Fibroblast of skin of right biceps (primary cell): ENCODE measurements at regions not wholly inside any gene's neighbourhood (a gene's known extent, or its start where the extent isn't known, plus 50 kb on each side); places are given as distances from the start of the nearest gene placed in this dataset.

Experiments used
- DNase-seq: peaks from one replicate; pipeline ENCODE4 v3.0.0-alpha.2; 2013

- no peak for DNase-seq
These were observed 136.9 kb downstream of the OR2K2 start for GRCh38 chr9:111193095-111193494.

DNA sequence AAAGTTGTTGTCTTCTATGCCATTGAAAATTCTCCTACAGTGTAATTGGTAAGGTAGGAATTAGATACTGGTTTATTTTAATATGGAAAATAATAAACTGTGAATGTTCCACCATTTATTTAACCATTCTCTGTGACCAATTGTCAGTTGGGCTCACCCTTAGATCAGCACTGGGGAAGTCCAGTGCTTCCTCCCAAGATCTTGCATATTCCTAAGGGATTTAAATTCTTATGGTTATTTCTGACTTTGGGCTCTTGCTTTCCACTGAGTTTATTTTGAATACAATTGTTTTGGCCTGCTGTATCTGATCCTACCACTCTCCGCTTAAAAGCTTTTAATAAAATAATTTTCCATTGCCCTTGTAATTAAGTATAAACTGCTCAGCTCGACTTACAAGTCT lies 137.4 kb downstream of the OR2K2 start:
- no peak for DNase-seq

- no peak for DNase-seq
These were observed 139.7 kb downstream of the OR2K2 start for GRCh38 chr9:111190347-111190746.

DNA sequence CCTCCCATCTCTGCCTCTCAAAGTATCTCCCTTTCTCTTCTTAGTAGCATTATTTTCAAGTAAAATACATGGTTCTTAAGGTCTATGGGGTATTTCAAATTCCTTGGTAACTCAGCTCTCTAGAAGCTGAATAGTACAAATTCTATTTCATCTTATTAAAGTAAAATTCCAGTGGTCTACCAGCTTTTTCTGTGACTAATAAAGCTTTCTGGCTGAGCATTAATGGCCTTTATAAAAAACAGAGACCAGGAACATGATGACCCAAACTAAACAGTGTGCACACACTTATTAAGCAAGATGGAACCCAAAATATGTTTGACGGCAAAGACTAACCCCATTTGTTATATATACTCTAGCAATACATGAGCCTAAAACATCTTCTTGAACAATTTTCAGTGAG lies 142.6 kb downstream of the OR2K2 start:
- peak; percentile 49 for DNase-seq

- DNase-seq = no peak
These were observed 143.9 kb downstream of the OR2K2 start for GRCh38 chr9:111186021-111186530.

DNA sequence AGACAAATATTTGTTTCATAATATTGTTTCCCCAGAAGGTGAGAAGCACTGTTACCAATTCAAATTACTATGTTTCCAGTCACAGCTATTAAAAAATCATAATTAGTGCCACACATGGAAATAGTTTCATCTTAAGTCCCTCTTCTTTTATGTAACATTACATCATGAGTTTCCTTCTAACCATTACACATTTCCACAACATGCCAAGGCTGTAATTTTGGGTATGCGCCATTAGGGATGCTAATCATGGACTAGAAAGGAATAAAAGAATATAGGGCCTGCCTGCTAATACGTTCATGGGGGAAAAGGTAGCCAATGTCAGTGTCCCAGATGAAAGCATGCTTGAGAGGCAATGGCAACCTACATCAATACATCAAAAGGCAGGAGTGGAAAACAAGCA lies 142.5 kb upstream of the LPAR1 start:
- DNase-seq = no peak

DNA sequence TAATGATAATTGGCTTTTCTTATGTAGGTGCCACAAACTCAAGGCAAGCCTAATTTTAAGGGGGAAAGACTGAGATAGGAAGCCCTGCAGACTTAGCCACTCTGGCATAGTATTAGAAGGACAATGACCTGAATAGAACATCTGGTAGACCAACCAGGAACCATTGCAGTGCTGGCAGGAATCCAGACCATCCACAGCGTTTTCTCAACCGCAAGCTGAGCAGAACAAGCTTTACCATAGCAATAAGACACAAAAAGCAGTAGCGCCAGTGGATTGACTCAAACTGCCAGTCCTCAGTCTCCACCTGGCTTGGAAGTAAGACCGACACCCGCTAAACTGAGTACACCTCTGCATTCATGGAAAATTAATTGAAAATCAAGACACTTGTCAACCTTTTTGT lies 141.3 kb upstream of the LPAR1 start:
- DNase-seq = peak; percentile 69

DNA sequence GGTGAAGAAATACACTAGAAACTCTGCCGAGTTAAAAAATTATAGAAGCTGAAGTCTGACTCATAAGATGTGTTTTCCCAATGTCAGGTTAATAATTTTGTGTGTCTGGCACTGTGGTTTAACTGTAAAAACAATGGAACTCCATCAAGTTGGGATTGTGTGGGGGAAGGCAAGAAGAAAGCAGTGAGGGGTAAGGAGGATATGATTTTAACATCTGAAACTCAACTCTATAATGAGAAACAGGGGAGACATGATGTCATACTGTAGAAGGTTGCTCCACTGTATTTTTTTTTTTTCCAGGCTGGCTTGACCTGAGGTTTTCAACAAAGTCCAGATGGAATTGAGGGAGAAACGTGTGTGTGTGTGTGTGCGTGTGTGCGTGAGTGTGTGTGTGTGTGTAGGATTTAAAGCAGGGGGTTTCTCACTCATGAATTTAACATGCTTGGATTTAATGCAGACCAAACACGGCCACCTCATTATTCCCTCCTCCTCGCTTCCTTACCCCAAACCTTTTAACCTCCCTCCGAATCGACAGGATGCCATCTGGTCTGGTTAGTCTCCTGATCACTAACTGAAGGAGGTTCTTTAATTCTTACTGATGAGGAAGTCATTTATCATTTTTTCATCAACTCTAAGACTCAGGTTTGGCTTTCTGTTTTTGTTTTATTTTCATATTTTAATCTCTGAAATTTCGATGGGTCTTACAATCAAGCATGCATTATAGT lies 140.2 kb upstream of the LPAR1 start:
- peak; percentile 96 for DNase-seq

GRCh38 chr9:111176511-111176910 lies 138.2 kb upstream of the LPAR1 start:
- DNase-seq = no peak

DNA sequence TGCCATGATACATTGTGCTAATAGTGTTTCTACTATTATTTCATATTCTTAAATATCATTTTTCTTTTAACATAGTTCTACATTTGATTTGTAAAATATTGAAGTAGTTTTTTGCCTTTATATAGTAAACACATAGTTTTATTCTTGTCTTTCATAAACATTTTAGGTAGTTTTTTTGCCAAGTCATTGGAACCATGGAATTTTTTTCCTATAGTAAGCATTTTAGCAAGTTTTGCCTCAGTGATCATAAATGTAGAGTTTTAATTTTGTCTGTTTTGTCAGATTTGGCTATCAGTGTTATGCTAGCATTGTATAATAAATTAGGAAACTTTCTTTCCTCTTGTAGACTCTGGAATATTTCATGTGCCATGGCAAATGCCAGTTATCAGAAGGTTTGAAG lies 137.1 kb upstream of the LPAR1 start:
- no peak for DNase-seq

- no peak for DNase-seq
These were observed 129.1 kb upstream of the LPAR1 start for GRCh38 chr9:111167341-111167740.

DNA sequence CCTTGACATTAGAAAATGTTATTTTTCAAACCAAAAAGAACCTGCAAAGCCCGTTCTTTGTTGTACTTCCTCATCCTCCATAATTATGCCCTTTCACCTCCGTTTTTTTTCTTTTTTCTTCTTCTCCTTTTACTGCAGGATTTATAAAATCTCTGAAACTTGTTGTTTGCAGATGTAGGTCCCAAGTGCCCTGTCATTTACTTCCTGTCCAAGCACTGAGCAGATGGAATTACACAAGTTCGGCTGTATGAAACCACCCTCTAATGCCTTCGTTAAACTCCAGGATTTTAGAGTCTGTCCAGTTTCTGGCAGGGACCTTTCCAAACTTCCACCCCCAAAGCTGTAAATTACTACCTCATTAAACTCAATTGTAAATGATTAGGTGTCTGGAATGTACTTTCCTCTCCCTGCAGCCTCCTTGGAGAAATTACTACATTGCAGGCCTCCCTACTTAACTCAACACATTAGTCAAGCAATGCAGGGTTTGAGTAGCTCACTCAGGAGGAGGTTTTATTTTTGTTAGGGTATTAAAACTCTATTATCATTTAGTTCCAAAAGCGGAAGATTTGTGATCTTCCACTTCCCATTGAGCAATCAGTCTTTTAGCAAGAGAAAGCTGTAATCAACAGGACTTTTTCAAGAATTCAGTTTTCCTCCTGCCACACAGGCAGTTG lies 125.6 kb upstream of the LPAR1 start:
- no peak for DNase-seq

GRCh38 chr9:111162026-111162425 lies 123.8 kb upstream of the LPAR1 start:
- DNase-seq = no peak

GRCh38 chr9:111161015-111161415 lies 122.7 kb upstream of the LPAR1 start:
- peak; percentile 82 for DNase-seq

- no peak for DNase-seq
These were observed 120.7 kb upstream of the LPAR1 start for GRCh38 chr9:111158999-111159398.

- peak; percentile 62 for DNase-seq
These were observed 120.1 kb upstream of the LPAR1 start for GRCh38 chr9:111158363-111158762.

GRCh38 chr9:111154081-111154562 lies 115.9 kb upstream of the LPAR1 start:
- DNase-seq = peak; percentile 29

DNA sequence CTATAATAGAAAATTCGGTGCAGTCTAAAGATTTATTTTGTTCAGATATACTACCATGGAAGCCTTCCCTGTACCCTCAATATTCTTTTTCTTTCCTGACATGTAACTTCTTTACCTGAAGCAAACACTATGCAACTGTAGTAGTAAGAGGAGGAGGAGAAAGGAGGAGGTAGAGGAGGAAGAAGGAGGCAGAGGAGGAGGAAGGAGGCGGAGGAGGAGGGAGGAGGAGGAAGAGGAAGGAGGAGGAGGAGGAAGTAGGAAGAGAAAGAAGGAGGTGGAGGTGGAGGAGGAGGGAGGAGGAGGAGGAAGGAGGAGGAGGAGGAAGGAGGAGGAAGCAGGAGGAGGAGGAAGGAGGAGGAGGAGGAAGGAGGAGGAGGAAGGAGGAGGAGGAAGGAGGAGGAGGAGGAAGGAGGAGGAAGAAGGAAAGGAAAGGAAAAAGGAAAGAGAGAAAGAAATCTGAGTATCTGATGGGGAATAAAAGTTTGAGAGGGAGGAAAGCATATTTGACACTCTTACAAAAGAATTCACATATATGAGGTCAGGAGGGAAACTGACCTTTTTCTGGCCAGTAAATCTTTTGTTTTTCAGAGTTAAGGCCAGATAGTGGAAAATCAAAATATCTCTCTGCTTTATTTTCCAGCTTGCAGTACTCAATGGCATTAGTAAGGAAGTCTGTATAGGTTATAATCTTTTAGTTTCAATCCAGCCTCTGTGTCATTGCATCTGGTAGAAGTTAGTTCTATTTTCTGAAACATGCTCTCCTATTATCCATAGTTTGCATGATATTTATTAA lies 114.5 kb upstream of the LPAR1 start:
- no peak for DNase-seq

DNA sequence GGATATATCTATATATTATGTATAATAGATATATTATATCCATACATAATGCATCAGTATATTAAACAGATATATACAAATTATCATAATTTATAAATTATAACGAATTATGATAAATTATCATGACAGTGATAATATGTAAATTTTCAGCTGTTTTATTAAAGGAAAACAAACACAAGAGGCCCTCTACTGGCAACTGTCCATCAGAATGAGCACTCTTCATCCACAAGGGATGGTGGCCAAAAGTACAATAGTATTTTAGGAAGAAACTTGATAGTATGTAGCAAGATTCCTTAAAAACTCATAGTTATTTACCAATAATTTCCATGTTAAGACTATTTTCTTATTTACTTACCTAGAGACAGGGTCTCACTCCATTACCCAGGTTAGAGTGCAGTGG lies 113.3 kb upstream of the LPAR1 start:
- no peak for DNase-seq

DNA sequence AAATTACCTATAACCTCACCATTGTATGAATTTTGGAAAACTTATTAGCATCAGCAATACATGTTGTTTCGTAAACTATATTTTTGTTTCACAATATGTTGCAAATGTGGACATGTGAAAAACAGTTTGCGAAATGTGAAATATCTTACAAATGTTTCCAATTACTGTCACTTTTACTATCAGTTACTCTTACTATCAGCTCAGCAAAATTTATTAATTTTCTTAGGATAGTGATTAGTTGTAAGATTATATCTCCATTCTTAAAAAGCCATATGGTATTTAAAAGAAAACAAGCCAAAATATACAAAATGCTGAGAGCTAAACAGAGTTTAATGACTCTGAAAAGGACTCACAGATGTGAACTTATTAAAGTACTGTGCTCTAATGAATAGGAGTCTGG lies 111.9 kb upstream of the LPAR1 start:
- DNase-seq = no peak

GRCh38 chr9:111149018-111149759 lies 110.9 kb upstream of the LPAR1 start:
- DNase-seq = no peak
